GM18951 (cell line): ENCODE measurements at regions not wholly inside any gene's neighbourhood (a gene's known extent, or its start where the extent isn't known, plus 50 kb on each side); places are given as distances from the start of the nearest gene placed in this dataset.
"Not testable (repeated sequence)": the region's sequence is repeated elsewhere in the genome, so short reads cannot be mapped to it uniquely, and the experiment has no call there.

Experiments
- POLR2A ChIP-seq: IDR thresholded peaks from 4 replicates; pipeline ENCODE4 v1.6.1; 2011; ENCODE audit warnings: mild to moderate bottlenecking; ENCODE audit not compliant: insufficient read length, insufficient read depth; ENCODE audit errors: extremely low read depth
- in situ Hi-C: fragments of 300-500 bp; cut with MboI; formaldehyde crosslinking; loops from one replicate; pipeline ENCODE4 v1.12.0; 2022; ENCODE audit warnings: low sequenced_read_pairs, mixed read lengths, inconsistent platforms; ENCODE audit not compliant: unreplicated experiment

GRCh38 chr6:100322886-100323285 lies 141.8 kb downstream of the SIM1 start:
- in situ Hi-C loops = no loop called here
- TF ChIP-seq POLR2A = no peak

GRCh38 chr6:100320686-100321085 lies 144.0 kb downstream of the SIM1 start:
- in situ Hi-C loops = no loop called here
- no peak for TF ChIP-seq POLR2A

- no peak for TF ChIP-seq POLR2A
- in situ Hi-C loops = no loop called here
Observed at GRCh38 chr6:100317031-100317430, 147.7 kb downstream of the SIM1 start.

- in situ Hi-C loops = no loop called here
- TF ChIP-seq POLR2A = no peak
Observed at GRCh38 chr6:100314186-100314585, 150.5 kb downstream of the SIM1 start.

- no peak for TF ChIP-seq POLR2A
- in situ Hi-C loops = no loop called here
Observed at GRCh38 chr6:100311707-100312251, 152.9 kb downstream of the SIM1 start.

GRCh38 chr6:100309174-100309573 lies 155.5 kb downstream of the SIM1 start:
- in situ Hi-C loops = no loop called here
- no peak for TF ChIP-seq POLR2A

- in situ Hi-C loops = no loop called here
- TF ChIP-seq POLR2A = no peak
Observed at GRCh38 chr6:100307561-100307960, 157.2 kb downstream of the SIM1 start.

- TF ChIP-seq POLR2A = no peak
- in situ Hi-C loops = no loop called here
Observed at GRCh38 chr6:100305209-100305869, 159.4 kb downstream of the SIM1 start.

GRCh38 chr6:100304575-100304974 lies 160.1 kb downstream of the SIM1 start:
- in situ Hi-C loops = no loop called here
- TF ChIP-seq POLR2A = no peak

GRCh38 chr6:100301731-100302130 lies 163.0 kb downstream of the SIM1 start:
- in situ Hi-C loops = no loop called here

GRCh38 chr6:100300221-100300736 lies 164.4 kb downstream of the SIM1 start:
- TF ChIP-seq POLR2A = no peak
- in situ Hi-C loops = no loop called here

More at GRCh38 chr6:100301731-100302130, 163.0 kb downstream of the SIM1 start:
- TF ChIP-seq POLR2A = no peak

GRCh38 chr6:100296810-100297544 lies 167.7 kb downstream of the SIM1 start:
- in situ Hi-C loops = no loop called here
- no peak for TF ChIP-seq POLR2A

GRCh38 chr6:100295172-100295571 lies 169.5 kb downstream of the SIM1 start:
- in situ Hi-C loops = not testable (repeated sequence)

GRCh38 chr6:100289285-100289684 lies 175.4 kb downstream of the SIM1 start:
- TF ChIP-seq POLR2A = no peak
- in situ Hi-C loops = no loop called here
